Hepatocyte (in vitro differentiated cells): ENCODE measurements at regions not wholly inside any gene's neighbourhood (a gene's known extent, or its start where the extent isn't known, plus 50 kb on each side); places are given as distances from the start of the nearest gene placed in this dataset.

Experiments used
- CTCF ChIP-seq: fragments of 200-600 bp; sonication (generic); IDR thresholded peaks from 2 replicates; pipeline ENCODE4 v1.5.1; 2016; ENCODE audit warnings: antibody characterized with exemption, mild to moderate bottlenecking; ENCODE audit not compliant: poor library complexity
- EZH2 ChIP-seq: fragments of 200-600 bp; sonication (generic); IDR thresholded peaks from 2 replicates; pipeline ENCODE4 v1.6.1; 2016; ENCODE audit warnings: antibody characterized with exemption, mild to moderate bottlenecking, borderline replicate concordance
- EZH2phosphoT487 ChIP-seq: fragments of 200-600 bp; sonication (generic); IDR thresholded peaks from one replicate; pipeline ENCODE4 v1.6.1; 2018; ENCODE audit warnings: antibody characterized with exemption, mild to moderate bottlenecking, low read depth, moderate library complexity; ENCODE audit not compliant: unreplicated experiment, severe bottlenecking

GRCh38 chr2:175436076-175436475 lies 254.6 kb upstream of the ATP5MC3 start:
- TF ChIP-seq CTCF (no peak), EZH2 (no peak), EZH2phosphoT487 (no peak)
